Medulla oblongata (tissue), 1 donor: ENCODE measurements at regions not wholly inside any gene's neighbourhood (a gene's known extent, or its start where the extent isn't known, plus 50 kb on each side); places are given as distances from the start of the nearest gene placed in this dataset.
"Not testable (repeated sequence)": the region's sequence is repeated elsewhere in the genome, so short reads cannot be mapped to it uniquely, and the experiment has no call there.

Source experiments
- DNase-seq: peaks from one replicate; pipeline ENCODE4 v3.0.0-alpha.2; 2015; ENCODE audit errors: extremely low spot score

DNA sequence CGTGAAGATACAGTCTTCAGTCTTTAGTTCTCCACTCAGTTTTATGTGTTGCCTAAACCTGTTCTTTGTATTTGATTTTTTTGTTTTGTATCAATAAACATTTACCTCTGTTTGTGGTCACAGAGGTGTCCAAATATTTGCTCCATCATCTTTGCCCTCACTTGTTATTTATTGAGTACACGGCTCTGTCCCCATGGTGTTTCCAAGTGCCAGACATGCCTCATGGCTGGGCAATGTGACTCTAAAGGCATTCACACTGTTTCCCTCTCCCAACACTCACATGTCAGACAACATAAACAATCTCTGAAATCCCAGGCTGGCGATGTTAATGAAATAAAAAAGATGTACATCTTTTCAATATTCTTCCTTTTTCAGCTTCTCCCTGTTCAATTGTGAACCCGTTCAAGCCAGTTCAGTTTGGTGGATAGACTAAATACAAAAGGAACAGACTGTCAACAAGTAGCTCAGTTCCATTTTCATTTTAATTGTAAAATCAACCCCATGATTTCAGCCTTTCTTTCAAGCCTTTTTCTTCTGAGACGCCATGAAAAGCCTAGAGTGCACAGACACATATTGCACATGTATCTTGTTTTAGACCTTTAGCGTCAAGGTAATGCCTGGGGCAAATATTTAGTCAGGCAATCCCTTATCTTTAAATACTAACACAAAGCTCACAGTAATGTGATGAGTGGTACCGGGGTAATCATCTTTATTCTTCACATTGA lies 680.7 kb downstream of the GALC start:
- no peak for DNase-seq

DNA sequence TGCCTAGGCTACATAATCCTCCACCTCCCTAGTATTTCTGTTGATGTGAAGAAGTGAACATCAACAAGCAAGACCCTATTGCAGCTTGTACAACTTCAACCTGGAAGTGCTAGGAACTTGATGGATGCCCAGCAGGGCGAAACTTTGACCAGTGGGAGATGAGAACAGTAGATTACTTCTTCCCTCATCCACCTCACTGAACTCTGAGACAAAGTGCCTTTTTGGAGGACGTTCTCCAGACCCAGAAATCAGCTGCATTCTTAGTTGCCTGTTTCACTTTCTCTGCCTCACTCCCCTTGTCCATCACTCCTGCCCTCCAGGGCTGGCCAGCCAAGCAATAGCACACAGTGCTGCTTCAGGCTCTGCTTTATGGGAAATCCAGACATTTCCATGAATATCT lies 683.4 kb downstream of the GALC start:
- DNase-seq: no peak

DNA sequence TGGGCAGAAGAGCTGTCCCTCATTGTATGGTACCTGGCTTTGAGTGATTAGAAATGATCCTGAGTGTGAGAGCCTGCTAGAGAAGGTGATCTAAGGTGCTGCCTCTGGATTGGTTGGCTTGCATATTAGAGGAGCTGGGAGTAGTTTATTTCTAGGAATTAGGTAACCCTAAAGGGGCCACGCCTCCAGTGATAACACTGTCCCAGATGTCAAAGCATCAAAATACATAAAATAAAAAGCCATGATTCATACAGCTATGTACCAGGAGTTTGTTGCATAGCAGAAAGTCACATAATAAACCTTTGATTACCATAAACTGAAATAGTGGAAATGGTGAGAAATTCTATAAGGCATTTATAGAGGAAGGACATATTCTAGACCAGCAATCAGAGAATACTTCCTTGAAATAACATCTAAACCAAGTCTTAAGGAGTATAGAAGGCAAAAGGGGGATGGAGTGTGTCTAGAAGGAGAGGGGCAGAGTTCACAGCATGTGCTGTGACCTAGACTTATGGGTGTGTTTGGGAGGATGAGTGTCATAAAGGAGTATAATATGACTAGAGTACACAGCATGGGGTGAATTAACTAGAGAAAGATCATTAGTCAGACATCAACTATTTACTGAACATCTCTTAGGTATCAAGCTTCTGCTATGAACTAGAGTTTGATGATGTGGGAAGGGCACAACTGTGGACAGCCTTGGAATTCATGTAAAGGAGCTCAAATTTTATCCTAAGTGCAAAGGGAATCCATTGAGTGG lies 686.4 kb downstream of the GALC start:
- DNase-seq: no peak

DNA sequence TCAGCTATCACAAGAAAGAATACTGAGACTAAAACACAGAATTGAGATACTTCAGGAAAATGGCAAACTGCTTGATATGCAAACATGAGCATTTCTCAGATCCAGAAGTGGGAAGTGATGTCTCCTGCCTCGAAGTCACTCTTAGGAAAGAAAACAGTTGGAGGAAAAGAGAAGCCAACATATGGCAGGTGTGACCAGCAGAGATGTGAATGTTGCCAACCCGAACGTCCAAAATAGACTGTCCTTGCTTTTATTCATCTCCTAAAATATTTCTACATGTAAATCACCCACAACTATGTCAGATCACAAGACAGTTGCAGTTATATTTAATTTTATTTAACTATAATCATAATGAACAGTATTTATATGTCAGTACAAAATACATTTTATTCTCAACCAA lies 687.6 kb downstream of the GALC start:
- DNase-seq: no peak

DNA sequence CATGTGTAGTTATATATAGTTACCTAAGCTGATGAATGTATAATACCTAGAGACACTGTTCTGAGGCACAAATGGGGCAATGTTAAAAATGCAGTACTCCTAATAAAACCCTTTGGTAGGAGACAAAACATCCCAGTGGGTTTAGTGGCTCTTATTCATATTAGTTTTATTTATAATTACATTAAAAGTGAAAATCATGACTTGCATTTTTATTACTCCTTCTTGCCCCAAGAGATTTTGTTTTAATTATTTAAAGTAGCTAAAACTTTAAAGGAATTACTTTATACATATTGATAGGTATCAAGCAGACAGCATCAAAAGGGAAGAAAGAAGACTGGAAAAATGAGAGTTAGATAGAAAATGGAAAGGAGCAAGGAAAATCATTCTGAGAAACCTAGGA lies 688.6 kb downstream of the GALC start:
- DNase-seq: no peak

DNA sequence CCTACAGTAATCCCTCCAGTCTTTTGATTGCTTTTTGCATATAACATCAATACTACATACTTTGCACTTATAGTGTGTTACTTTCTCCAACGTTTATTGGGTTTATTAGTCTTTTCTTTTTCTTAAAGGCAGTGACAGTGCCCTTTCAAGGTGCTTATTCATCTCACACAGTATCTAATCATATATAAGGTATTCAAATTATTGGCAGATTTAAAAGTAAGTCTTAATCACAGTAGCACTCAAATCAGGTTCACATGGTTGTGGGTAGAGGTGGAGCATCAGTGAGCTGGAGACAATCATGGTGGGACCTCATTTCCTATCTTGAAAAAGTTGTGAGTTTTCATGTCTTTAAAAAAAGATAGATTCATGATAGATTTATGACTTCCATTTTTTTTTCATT lies 706.2 kb downstream of the GALC start:
- DNase-seq: no peak

DNA sequence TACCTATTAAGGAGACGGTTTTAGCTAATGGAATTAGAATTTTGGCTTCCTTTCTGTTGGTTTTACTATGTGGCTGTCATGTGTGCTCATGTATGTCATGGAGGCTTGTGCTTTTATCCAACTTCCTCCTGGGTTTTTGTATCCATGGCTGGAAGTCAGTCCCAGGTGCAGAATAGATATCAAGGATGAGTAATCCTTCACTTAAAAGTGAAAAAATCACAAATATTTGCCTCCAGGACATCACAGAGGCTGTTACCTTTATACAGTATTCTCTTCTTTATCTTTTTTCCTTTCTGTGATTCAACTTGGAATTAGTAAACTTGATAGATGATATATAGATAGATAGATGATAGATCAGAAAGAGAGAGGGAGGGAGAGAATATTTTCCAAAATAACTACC lies 706.8 kb downstream of the GALC start:
- no peak for DNase-seq

DNA sequence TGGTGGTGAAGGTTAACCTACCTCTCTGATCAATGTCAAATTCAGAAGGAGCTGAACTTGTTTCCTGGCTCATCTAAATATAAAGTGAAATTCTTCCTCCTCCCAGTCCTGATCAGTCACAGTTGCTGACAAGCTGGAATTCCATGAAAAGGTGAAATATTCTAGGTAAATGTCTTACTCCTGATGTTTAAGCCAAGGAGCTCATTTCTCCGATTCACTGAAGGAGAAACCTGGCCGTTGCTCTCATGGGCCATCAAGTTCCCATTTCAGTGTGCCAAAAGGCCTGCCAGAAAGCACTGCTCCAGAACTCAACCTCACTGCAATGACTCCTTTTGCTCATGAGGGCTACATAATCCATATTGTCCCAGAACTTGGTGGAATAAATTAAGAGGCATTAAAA lies 707.5 kb downstream of the GALC start:
- no peak for DNase-seq

DNA sequence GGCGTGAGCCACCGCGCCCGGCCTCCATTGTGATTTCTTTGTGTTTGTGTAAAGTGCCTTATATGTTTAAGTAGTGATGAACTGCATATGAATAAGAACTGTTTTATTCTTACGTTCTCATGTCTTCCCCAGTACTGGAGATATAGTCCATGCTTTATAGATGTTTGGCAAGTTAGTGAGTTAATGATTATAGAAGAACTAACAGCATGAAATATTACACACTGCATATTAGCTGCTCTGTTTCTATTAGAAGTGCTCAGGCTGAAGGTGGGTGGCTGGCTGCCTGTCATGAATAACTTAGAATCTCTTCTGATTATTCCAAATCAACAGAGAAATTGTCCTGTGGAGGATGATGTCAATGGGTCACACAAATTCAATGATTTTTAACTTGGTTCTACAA lies 709.4 kb downstream of the GALC start:
- no peak for DNase-seq

DNA sequence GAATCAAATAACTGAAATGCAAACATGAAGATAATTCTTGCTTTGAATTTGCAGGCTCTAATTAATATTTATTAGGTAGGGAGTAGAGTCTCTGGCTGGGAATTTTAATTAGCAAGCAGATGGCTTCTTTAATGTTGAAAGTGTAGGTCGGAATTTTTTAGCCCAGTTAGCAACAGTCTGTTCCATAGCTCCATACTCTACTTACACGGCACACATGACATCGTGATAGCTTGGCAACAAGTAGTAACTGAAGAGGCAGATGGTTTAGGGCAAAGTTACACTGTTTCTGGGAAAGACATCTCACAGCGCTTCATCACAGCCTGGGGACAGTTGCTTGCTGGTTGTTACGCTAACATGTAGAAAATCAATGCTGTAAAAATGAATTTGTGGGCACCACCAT lies 710.7 kb downstream of the GALC start:
- no peak for DNase-seq

DNA sequence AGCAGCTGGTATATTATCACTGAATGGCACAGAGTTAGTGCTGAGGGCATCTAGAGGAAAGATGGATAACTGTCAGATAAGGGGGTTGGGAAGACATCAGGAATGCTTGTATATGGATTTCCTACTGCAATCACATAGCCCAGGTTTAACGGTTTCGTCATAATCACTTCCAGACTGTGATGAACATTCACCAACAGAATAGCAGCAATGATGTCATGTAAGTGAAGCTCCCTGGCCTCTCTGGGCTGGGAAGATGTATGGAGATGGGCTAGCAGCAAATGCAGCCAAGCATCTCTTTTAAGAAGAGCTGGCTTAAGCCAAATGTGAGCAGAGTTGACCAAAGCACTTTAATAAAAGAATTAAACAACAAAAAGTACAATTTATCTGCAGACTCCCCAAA lies 714.6 kb downstream of the GALC start:
- no peak for DNase-seq

DNA sequence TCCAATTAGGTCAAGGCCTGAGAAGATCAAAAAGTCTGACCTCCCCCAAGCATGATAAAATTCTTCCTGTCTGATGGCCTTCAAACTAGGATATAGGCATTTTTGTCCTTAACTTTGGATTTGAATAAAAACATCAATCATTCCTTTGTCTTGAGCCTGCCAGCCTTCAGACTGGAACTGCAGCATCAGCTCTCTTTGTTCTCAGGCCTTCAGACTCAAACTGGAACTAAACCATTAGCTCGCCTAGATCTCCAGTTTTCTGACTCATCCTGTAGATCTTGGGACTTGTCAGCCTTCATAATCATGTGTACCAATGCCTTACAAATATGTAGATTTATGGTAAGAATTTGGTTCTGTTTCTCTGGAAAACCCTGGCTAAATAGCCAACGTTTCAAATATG lies 721.7 kb downstream of the GALC start:
- no peak for DNase-seq

DNA sequence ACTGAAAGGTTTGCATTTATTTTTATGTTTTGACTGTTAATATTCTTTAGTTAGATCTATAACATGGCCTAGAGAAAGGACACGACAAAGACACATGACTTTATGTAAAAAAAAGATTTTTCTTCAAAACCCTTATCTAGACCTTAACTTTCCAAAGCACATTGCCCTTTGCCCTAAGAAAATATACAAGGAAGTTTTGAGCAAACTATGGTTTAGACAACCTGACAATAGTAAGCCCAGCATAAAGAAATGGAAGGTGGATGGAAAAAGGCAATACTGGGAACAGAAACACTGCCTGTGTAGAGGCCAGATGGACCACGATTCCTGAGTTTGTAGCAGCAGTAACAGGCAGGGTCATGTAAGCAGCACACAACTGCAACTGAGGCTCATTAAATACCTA lies 724.0 kb downstream of the GALC start:
- no peak for DNase-seq

DNA sequence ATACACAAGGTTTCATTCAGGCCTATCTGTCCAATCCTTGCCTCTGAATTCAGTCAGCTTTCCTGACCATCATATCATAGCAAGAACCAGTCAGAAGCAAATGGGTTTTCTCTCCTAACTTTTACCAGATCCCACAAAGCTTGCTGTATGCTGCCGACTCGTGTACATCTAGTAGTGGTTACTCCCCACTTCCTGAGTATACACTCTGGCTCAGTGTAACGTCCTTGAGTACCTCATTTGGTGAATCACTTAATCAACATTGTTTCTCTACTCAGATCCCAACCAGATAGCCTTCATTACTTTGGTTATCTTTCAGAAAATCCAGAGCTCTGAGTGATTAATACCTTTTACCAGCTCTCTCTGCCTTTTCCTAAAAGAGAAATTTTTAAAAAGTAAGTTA lies 728.2 kb downstream of the GALC start:
- no peak for DNase-seq

DNA sequence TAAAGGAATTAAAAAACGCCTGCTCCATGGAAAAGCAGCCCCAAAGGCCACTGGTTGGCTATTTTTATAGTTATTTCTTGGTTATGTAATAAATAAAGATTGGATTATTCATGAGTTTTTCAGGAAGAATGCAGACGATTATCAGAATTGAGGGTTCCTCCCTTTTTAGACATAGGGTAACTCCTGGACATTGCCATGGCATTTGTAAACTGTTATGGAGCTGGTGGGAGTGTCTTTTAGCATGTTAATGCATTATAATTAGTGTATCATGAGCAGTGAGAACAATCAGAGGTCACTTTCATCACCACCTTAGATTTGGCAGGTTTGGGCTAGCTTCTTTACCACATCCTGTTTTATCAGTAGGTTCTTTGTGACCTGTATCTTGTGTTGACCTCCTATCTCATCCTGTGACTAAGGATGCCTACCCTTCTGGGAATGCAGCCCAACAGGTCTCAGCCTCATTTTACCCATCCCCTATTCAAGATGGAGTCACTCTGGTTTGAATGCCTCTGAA lies 728.7 kb downstream of the GALC start:
- no peak for DNase-seq

DNA sequence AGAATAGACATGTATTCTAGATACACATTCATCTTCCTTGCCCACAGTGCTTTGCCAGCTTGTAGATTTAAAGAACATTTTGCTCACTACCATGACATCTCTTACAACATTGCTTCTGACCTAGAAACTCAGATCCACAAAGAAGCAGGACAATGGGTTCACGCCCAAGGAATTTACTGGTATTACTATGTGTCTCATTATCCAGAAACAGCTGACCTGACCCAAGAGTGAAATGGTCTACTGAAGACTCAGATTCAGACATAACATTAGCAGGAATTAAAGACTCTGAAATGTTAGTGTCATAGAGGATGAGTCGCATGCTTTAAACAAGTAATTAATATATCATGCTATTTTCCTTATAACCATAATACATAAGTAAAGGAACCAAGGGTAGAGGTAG lies 731.4 kb downstream of the GALC start:
- no peak for DNase-seq

DNA sequence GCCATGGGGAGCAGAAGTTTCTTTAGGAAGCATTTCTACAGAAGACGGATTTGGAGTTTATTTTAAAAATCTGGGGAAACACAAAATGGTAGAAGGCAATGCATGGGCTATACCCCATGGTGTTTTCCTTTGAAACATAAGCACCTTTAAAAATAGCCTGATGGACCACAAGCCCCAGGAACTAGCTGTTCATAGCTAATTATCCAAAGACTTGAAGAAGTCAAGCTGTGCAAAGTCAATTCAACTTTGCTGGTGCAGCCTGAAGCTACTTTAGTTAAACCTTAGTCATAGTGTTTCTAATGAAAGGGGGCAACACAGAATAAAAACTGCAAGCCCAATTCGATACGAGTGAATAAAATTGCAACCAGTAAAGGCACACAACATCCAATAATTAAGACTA lies 732.5 kb downstream of the GALC start:
- no peak for DNase-seq

DNA sequence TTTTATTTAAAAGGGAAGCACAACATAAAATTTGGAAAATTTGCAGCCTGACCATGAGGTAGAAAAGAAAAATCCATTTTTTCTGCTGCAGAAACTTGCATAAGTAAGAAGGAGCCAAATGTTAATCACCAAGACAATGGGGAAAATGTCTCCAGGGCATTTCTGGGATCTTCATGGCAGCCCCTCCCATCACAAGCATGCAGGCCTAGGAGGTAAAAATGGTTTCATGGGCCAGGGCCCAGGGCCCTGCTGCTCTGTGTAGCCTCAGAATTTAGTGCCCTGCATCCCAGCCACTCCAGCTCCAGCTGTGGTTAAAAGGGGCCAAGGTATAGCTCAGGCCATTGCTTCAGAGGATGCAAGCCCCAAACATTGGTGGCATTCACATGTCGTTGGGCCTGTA lies 735.6 kb downstream of the GALC start:
- DNase-seq: no peak

DNA sequence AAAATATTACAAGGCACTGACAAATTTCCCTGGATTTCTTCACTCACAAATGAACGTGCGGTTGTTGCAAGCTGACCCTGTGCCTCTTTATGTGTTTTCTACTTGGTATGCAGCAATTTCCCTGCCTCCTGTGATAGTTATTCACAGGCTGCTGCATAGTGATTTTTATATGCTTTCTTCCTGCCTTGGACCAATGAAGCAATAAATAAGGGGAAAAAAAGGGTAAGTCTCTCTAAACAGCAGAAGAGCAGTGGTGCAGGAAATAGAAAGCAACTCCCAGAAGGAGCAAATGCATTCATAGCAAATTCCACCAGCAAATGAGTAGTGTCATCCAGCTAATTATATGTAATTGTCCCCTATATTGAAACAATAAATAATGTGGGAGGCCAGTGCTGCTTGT lies 737.9 kb downstream of the GALC start:
- DNase-seq: no peak

DNA sequence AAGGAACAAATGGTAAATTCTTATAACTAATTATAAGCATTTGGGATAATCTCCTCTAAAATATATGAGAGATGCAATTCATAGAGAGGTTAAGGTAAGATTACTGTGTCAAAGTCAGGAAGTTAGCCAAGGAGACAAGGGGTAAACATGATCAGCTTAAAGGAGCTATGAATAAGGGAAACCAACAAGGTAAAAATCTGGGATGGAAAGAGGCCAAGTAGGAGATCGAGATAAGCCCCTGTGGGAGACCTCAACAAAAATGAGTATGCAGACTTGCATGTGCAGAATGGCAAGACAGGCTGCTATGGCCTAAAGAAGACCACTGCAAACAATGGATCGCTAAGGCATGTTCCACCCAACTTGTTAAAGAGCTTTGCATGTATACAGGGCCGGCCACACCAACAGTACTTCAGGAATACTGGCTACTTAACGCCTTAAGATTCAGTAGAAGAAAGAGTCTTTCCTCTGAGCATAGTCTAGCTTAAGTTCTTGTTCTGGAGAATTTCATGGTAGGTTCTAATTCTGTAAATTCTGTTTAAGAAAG lies 738.6 kb downstream of the GALC start:
- no peak for DNase-seq

DNA sequence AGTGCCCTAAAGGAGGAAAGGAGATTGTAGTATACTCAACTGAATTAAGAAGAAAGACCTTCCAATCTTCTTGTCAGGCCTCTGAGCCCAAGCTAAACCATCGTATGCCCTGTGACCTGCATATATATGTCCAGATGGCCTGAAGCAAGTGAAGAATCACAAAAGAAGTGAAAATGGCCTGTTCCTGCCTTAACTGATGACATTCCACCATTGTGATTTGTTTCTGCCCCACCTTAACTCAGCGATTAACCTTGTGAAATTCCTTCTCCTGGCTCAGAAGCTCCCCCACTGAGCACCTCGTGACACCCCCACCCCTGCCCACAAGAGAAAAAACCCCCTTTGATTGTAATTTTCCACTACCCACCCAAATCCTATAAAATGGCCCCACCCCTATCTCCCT lies 739.2 kb downstream of the GALC start:
- not testable (repeated sequence) for DNase-seq

DNA sequence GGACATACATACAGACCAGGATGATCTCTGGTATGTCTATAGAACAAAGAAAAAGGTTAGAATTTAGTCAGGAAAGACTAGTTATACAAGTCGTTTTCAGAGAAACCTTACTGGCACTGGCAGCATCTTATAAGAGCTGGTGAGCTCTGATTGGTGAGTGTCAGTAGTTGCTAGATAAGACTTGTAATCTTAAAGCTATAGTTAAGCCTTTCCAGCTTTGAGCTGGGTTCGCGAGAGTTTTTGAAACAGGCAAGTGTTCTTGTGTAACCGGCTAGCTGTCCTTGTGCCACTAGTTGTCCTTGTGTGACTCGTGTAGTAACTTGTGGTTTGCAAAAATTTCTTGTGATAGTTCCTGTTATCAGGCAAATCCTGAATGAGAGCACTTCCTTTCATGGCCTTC lies 740.9 kb downstream of the GALC start:
- no peak for DNase-seq

DNA sequence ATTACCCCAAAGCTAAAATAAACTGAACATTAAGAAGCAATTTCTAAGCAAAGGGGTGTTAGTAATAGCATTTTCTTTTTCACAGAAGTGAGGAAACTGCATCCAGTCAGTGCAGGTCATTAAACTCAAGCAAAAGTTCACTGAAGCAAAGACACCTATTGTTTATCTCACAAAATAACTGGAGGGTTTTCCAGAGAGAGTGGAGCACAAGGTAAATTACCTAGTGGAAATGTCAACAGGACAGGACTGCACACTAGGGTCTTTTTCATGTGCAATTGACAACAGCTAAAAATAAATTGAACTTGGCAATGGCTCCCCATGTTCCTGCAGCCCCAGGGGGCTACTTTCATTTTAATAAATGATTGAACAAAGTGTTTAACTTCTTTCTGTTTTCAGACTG lies 742.0 kb downstream of the GALC start:
- DNase-seq: no peak
